HuH-7.5 (cell line): ENCODE measurements at regions not wholly inside any gene's neighbourhood (a gene's known extent, or its start where the extent isn't known, plus 50 kb on each side); places are given as distances from the start of the nearest gene placed in this dataset.

Experiments used
- DNase-seq: peaks from one replicate; pipeline ENCODE4 v3.0.0; 2011; ENCODE audit warnings: low spot score

DNA sequence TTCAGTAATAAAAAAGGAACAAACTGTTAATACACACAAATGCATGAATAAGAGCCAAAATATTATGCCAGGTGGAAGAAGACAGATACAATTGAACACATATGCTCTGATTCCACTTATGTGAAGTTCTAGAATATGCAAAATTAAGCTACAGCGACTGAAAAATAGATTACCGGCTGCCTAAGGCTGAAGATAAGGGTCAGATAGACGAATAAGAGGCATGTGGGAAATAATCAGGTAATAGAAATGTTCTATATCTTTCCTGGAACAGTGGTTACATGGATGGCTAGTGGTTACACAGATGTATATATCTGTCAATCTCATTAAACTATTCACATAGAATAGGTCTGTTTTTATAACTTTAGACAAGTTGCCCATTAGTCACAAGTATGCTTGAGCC is 51.9 kb upstream of the REG3G start:
- DNase-seq: no peak
